ENCODE measurements at regions not wholly inside any gene's neighbourhood (a gene's known extent, or its start where the extent isn't known, plus 50 kb on each side); places are given as distances from the start of the nearest gene placed in this dataset.

GRCh38 chr3:14281053-14281452 is 102.4 kb downstream of the LSM3 start:
- Histone ChIP-seq H3K9me3 (ENCODE audit: control insufficient read depth, insufficient read depth, low read length) (no peaks in the 10 kb centered on the region), H3K27me3 (ENCODE audit: control insufficient read depth, insufficient read depth, low read length) (peaks cover 8% of the 10 kb centered on the region), H3K4me2 (ENCODE audit: low read depth, low read length) (no peak overlapping the region), H3K4me1 (ENCODE audit: control insufficient read depth, insufficient read depth, low read length) (no peaks in the 10 kb centered on the region; the same call in 1 of the 2 replicates), H2BK20ac (ENCODE audit: low read depth, low read length) (no peak overlapping the region), H4K8ac (ENCODE audit: low read depth in 2 of 2, low read length in 2 of 2) (no peak overlapping the region), H2BK120ac (ENCODE audit: low read depth, low read length) (no peak overlapping the region), H4K20me1 (ENCODE audit: insufficient read depth, low read length) (no peaks in the 10 kb centered on the region), H3K4me3 (ENCODE audit: insufficient read depth, low read depth, low read length) (no peak overlapping the region), H3K56ac (ENCODE audit: extremely low read depth, insufficient read depth, low read length) (no peak overlapping the region), H3K36me3 (ENCODE audit: control insufficient read depth, insufficient read depth, low read length) (no peaks in the 10 kb centered on the region), H2AK5ac (ENCODE audit: low read depth, low read length) (no peak overlapping the region), H4K91ac (ENCODE audit: insufficient read depth, low read depth, low read length) (no peak overlapping the region), H3K9me1 (ENCODE audit: insufficient read depth, low read length) (peaks cover 10% of the 10 kb centered on the region; the same call in 1 of the 2 replicates), H3K27ac (ENCODE audit: insufficient read depth, low read length) (no peak overlapping the region), H3K79me1 (ENCODE audit: low read depth in 1 of 2, low read length in 2 of 2) (no peaks in the 10 kb centered on the region), H3K23ac (ENCODE audit: low read depth, low read length) (no peak overlapping the region), H2BK5ac (ENCODE audit: low read depth, low read length, poor library complexity, severe bottlenecking) (no peak overlapping the region), H3K9ac (ENCODE audit: low read depth, low read length) (no peak overlapping the region), H2AK9ac (replicated peaks; ENCODE audit: low read depth, low read length, poor library complexity) (no peak overlapping the region), H3K14ac (replicated peaks; ENCODE audit: low read depth, low read length) (no peak overlapping the region), H2BK15ac (ENCODE audit: low read depth, low read length) (no peak overlapping the region), H3K4ac (ENCODE audit: low read depth, low read length) (no peak overlapping the region), H3K18ac (ENCODE audit: low read depth, low read length) (no peak overlapping the region), H2AFZ (replicated peaks; ENCODE audit: low read length, poor library complexity) (no peak overlapping the region), H4K5ac (ENCODE audit: low read depth, low read length) (no peak overlapping the region)
- BruUV-seq (replicated peaks) = no TSS peak
- POLR2A ChIA-PET (ENCODE audit: unreplicated experiment) = no interaction called here
- no peak for DNase-seq
- in situ Hi-C loops (cut with MboI; ENCODE audit: low sequenced_read_pairs) (no loop called here), intact Hi-C loops (cut with micrococcal nuclease) (no loop called here), dilution Hi-C loops (cut with HindIII; ENCODE audit: low sequenced_read_pairs, unreplicated experiment) (no loop called here)
- WGBS, 2 experiments (ENCODE audit: extremely low coverage in 2 of 2, insufficient read length in 1 of 2) = 56% methylated on average over 2 of the region's 3 CpGs; no CpG with 5 or more reads in 1 of the 2 experiments
- no peak for ATAC-seq (ENCODE audit: low read depth)
- TF ChIP-seq NFE2L2 (IDR thresholded peaks at IDR 0.05; ENCODE audit: low read depth, low read length) (no peak), ELK1 (IDR thresholded peaks at IDR 0.05; ENCODE audit: borderline replicate concordance, low read depth, low read length) (no peak), BHLHE40 (IDR thresholded peaks at IDR 0.05; ENCODE audit: low read depth, low read length) (no peak), FOS (IDR thresholded peaks at IDR 0.05; ENCODE audit: low read depth, low read length) (no peak), POLR2A (IDR thresholded peaks at IDR 0.05; ENCODE audit: low read depth, low read length) (no peak)
- CTCF ChIA-PET = interaction anchor here (0.8 kb wide), 1 partner anchor 177 kb away, joined by 3 read pairs; no protein-coding TSS in a partner anchor
